ENCODE measurements at regions not wholly inside any gene's neighbourhood (a gene's known extent, or its start where the extent isn't known, plus 50 kb on each side); places are given as distances from the start of the nearest gene placed in this dataset.
"Not testable (repeated sequence)": the region's sequence is repeated elsewhere in the genome, so short reads cannot be mapped to it uniquely, and the experiment has no call there.

GRCh38 chr19:27889156-27889555, 1323.8 kb downstream of the UQCRFS1 start:
- DNase-seq = no peak

GRCh38 chr19:27887946-27888345, 1325.0 kb downstream of the UQCRFS1 start:
- DNase-seq = no peak

GRCh38 chr19:27885359-27885758, 1327.6 kb downstream of the UQCRFS1 start:
- no peak for DNase-seq

- DNase-seq = no peak
Observed at GRCh38 chr19:27884376-27884775, 1328.6 kb downstream of the UQCRFS1 start.

- DNase-seq = no peak
Observed at GRCh38 chr19:27881213-27881612, 1331.7 kb downstream of the UQCRFS1 start.

GRCh38 chr19:27876976-27877512, 1335.9 kb downstream of the UQCRFS1 start:
- no peak for DNase-seq

GRCh38 chr19:27876489-27876888, 1336.5 kb downstream of the UQCRFS1 start:
- no peak for DNase-seq

GRCh38 chr19:27872370-27872769, 1340.6 kb downstream of the UQCRFS1 start:
- no peak for DNase-seq

- no peak for DNase-seq
Observed at GRCh38 chr19:27870293-27870692, 1342.7 kb downstream of the UQCRFS1 start.

GRCh38 chr19:27868007-27868406, 1344.9 kb downstream of the UQCRFS1 start:
- no peak for DNase-seq

- DNase-seq = no peak
Observed at GRCh38 chr19:27865927-27866777, 1346.8 kb downstream of the UQCRFS1 start.

- no peak for DNase-seq
Observed at GRCh38 chr19:27861411-27861975, 1351.5 kb downstream of the UQCRFS1 start.

- no peak for DNase-seq
Observed at GRCh38 chr19:27860309-27860934, 1352.5 kb downstream of the UQCRFS1 start.

- no peak for DNase-seq
Observed at GRCh38 chr19:27859689-27860088, 1353.3 kb downstream of the UQCRFS1 start.

- no peak for DNase-seq
Observed at GRCh38 chr19:27858981-27859581, 1353.9 kb downstream of the UQCRFS1 start.

GRCh38 chr19:27852931-27853330, 1360.0 kb downstream of the UQCRFS1 start:
- not testable (repeated sequence) for DNase-seq

GRCh38 chr19:27851543-27852060, 1361.3 kb downstream of the UQCRFS1 start:
- no peak for DNase-seq

GRCh38 chr19:27851002-27851481, 1361.9 kb downstream of the UQCRFS1 start:
- DNase-seq = no peak

GRCh38 chr19:27846944-27847343, 1366.0 kb downstream of the UQCRFS1 start:
- DNase-seq = no peak

- no peak for DNase-seq
Observed at GRCh38 chr19:27844261-27844660, 1368.7 kb downstream of the UQCRFS1 start.

- DNase-seq = no peak
Observed at GRCh38 chr19:27843861-27844260, 1369.1 kb downstream of the UQCRFS1 start.

GRCh38 chr19:27833031-27833430, 1379.9 kb downstream of the UQCRFS1 start:
- no peak for DNase-seq

- DNase-seq = no peak
Observed at GRCh38 chr19:27828829-27829228, 1384.1 kb downstream of the UQCRFS1 start.
